Lower leg skin (tissue), 4 donors: ENCODE measurements at regions not wholly inside any gene's neighbourhood (a gene's known extent, or its start where the extent isn't known, plus 50 kb on each side); places are given as distances from the start of the nearest gene placed in this dataset.

Experiments used
- DNase-seq, 2 donors: peaks; one replicate each; pipeline ENCODE4 v3.0.0-alpha.2; 2019; ENCODE audit warnings: low spot score in 2 of 2
- H3K4me3 ChIP-seq: fragments of 200-600 bp; sonication (generic); 2 replicates; pipeline ENCODE4 v1.5.1; 2017; ENCODE audit warnings: mild to moderate bottlenecking, low read depth; ENCODE audit not compliant: poor library complexity, severe bottlenecking
- POLR2A ChIP-seq, 2 donors: fragments of 450-650 bp; IDR thresholded peaks; one replicate each; pipeline ENCODE4 v1.6.1; 2016 to 2017; ENCODE audit warnings: antibody characterized with exemption in 2 of 2, mild to moderate bottlenecking in 1 of 2, moderate library complexity in 1 of 2
- WGBS, 2 donors: methylation state at CpG; one replicate each; pipeline ENCODE4 v1.1.5; 2018; 5-methylcytosine and 5-hydroxymethylcytosine counted together
- intact Hi-C: fragments of 100-400 bp; cut with DNase I; formaldehyde crosslinking; loops from one replicate; pipeline ENCODE4 v1.15.0; 2023; ENCODE audit warnings: low total_unique reads
- TF ChIP-seq, protein P1 (sequence below), 3 donors: fragments of 450-650 bp; IDR thresholded peaks; one replicate each; pipeline ENCODE4 v1.5.1; 2016; ENCODE audit warnings: antibody characterized with exemption in 3 of 3, mild to moderate bottlenecking in 3 of 3, moderate library complexity in 2 of 3

DNA sequence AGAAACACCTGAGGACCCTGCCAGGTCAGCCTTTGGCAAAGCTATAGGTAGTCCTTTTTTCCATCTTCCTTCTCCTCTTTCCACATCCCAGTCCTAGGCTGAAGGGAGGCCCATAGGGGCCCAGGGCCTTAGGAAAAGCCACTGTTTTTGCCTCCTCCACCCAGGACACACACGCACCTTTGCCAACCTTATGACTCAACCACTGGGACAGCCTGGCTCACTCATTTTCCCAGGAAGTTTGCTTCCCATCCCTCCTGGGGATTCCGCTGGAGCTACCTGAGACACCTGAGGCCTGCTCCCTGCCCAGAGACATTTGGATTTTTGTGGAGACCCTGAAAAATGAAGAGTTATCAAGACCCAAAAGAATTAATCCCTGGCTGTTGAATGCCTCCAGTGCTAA, 273.4 kb upstream of the SIX2 start:
- DNase-seq, result no peak
- WGBS, 2 donors, result 89 to 92% methylated on average over 2 of the region's 2 CpGs
- no peak overlapping the region for H3K4me3 ChIP-seq
- intact Hi-C loops, result no loop called here
- no peak for TF ChIP-seq POLR2A (IDR thresholded peaks at IDR 0.05)
- TF ChIP-seq, protein P1, sequence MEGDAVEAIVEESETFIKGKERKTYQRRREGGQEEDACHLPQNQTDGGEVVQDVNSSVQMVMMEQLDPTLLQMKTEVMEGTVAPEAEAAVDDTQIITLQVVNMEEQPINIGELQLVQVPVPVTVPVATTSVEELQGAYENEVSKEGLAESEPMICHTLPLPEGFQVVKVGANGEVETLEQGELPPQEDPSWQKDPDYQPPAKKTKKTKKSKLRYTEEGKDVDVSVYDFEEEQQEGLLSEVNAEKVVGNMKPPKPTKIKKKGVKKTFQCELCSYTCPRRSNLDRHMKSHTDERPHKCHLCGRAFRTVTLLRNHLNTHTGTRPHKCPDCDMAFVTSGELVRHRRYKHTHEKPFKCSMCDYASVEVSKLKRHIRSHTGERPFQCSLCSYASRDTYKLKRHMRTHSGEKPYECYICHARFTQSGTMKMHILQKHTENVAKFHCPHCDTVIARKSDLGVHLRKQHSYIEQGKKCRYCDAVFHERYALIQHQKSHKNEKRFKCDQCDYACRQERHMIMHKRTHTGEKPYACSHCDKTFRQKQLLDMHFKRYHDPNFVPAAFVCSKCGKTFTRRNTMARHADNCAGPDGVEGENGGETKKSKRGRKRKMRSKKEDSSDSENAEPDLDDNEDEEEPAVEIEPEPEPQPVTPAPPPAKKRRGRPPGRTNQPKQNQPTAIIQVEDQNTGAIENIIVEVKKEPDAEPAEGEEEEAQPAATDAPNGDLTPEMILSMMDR (IDR thresholded peaks at IDR 0.05), result no peak

DNA sequence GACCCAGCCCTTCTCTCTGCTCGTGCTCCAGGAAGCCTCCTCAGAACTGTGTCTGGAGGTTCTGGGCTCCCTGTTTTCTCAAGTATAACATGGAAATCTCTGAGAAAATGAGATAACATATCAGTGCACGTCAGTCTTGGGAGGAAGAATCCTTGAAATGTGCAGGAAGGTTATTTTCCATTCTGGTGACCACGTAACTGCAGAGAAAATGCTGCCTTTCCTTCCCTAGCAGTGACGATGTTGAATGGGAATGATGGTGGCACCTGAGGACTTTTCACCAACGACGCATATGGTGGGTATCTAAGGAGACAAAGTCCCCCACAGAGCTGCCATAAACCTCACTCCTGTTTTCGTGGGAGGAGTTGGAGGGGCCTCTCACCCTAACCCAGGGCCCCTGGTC, 272.1 kb upstream of the SIX2 start:
- DNase-seq, result no peak
- TF ChIP-seq, protein P1 (IDR thresholded peaks at IDR 0.05), result no peak
- TF ChIP-seq POLR2A (IDR thresholded peaks at IDR 0.05), result no peak
- WGBS, 2 donors, result 82 to 83% methylated on average over 7 of the region's 7 CpGs
- intact Hi-C loops, result no loop called here
- H3K4me3 ChIP-seq, result no peak overlapping the region

DNA sequence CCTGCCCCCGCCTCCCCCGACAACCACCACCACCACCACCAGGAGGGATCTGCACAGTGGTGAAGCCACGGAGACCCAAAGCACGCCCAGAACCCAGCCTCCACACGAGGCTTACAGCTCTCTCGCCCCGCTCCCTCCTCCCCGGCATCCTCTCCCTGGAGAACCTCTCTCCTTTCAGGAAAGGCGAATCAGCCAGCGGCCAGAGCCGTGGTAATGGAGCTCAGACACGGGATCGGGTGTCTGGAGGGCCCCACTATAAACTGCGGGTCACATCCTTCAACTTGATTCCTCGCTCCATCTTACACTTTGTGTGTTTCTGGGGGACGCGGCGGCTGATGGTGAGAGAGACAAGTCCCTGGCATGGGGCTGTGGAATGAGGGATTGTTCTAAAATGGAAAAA, 271.5 kb upstream of the SIX2 start:
- WGBS, 2 donors, result 87 to 89% methylated on average over 18 of the region's 18 CpGs
- no peak for DNase-seq
- intact Hi-C loops, result no loop called here
- no peak for TF ChIP-seq POLR2A (IDR thresholded peaks at IDR 0.05)
- TF ChIP-seq, protein P1 (IDR thresholded peaks at IDR 0.05), result no peak
- no peak overlapping the region for H3K4me3 ChIP-seq

DNA sequence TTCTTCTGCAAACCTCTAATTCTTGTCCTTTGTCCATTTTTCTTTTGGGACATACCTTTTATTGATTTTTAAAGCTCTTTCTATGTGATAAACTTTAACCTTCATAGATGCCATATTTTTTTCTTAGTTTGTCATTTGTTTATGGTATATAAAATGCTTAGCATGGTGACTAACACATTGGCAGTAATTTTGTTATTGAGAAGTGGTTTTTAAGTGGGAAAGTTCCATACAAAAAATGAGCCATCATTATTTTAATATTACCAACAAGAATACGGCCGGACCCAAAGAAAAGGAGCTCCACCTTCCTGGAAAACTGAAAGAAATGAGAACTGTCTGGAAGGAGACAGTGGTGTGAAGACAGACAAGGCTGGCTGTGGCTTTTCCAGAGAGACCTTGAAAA, 270.1 kb upstream of the SIX2 start:
- no peak for DNase-seq
- intact Hi-C loops, result no loop called here
- H3K4me3 ChIP-seq, result no peak overlapping the region
- WGBS, 2 donors, result 70 to 88% methylated on average over 2 of the region's 2 CpGs
- TF ChIP-seq POLR2A (IDR thresholded peaks at IDR 0.05), result no peak
- TF ChIP-seq, protein P1 (IDR thresholded peaks at IDR 0.05), result no peak

DNA sequence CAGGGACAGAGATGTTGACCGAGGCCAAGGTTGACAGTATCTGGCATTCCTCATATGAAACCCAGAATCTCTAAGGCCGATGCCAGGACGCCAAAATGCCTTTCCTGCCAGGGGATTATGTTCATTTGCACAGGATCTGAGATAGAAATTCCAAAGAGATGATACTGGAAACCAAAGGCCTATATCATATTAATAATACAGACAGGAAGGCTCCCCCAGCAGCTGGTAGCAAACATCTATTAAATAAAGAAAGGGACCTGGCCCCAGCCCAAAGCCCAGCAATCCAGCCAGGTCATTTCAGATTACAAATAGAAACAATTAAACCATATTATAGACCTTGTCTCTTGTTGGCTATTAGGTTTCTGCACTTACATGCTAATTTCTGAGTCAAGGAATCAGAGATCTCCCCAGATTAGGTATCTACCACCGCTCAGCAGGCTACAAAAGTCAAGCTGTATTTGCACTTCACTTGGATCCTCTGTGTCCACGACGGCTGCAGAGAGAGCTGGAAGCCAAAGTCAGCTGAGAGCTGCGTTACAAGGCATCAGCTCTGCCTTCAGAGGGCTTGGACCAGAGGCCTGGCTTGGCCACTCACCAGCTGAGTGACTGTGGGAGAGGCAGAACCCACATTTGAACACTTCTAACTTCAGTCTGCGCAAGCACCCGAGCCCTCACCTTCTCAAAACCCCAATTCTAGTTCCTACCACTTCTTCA, 269.3 kb upstream of the SIX2 start:
- 88 to 90% methylated on average over 9 of the region's 9 CpGs for WGBS, 2 donors
- TF ChIP-seq, protein P1 (IDR thresholded peaks at IDR 0.05), result no peak
- TF ChIP-seq POLR2A (IDR thresholded peaks at IDR 0.05), result no peak
- intact Hi-C loops, result no loop called here
- DNase-seq, result no peak
- no peak overlapping the region for H3K4me3 ChIP-seq

DNA sequence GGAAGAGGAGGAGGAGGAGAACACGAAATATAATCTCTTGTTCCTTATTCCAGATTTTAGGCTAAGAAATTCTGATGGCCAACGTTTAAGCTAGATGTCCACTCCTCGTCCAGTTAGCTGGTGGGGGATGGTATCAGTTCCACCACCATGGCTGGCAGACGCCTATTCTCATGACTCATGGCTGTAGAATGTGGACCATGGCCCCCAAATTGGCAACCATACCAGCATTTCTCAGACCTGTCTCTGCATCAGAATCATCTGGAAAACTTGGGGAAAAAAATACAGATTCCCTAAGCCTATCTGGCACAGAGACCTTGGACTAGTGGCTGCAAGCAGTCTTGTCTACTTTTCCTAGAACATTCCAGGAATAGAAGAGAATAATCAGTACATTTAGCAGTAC, 267.7 kb upstream of the SIX2 start:
- TF ChIP-seq POLR2A (IDR thresholded peaks at IDR 0.05), result no peak
- intact Hi-C loops, result no loop called here
- WGBS, 2 donors, result 85 to 86% methylated on average over 4 of the region's 4 CpGs
- H3K4me3 ChIP-seq, result no peak overlapping the region
- DNase-seq, result no peak
